H9 (cell line): ENCODE measurements at regions not wholly inside any gene's neighbourhood (a gene's known extent, or its start where the extent isn't known, plus 50 kb on each side); places are given as distances from the start of the nearest gene placed in this dataset.

ENCODE experiments used
- DNase-seq: peaks from one replicate; pipeline ENCODE4 v3.0.0-alpha.2; 2017
- H2AFZ ChIP-seq: one replicate; pipeline ENCODE4 v1.6.1; 2013; ENCODE audit warnings: mild to moderate bottlenecking, low read length, control low read depth, moderate library complexity
- H2AK5ac ChIP-seq: 2 replicates; pipeline ENCODE4 v1.6.1; 2013; ENCODE audit warnings: low read length, control low read depth, mixed read lengths; ENCODE audit not compliant: insufficient read length
- H2BK120ac ChIP-seq: one replicate; pipeline ENCODE4 v1.6.1; 2013; ENCODE audit warnings: low read depth, mild to moderate bottlenecking, low read length, control low read depth, inconsistent platforms; ENCODE audit not compliant: poor library complexity, severe bottlenecking
- H2BK12ac ChIP-seq: 2 replicates; pipeline ENCODE4 v1.6.1; 2013; ENCODE audit warnings: low read length, control low read depth, mixed read lengths, low read depth; ENCODE audit not compliant: insufficient read length
- H2BK15ac ChIP-seq: 2 replicates; pipeline ENCODE4 v1.6.1; 2013; ENCODE audit warnings: low read depth, low read length, control low read depth
- H2BK20ac ChIP-seq: one replicate; pipeline ENCODE4 v1.6.1; 2013; ENCODE audit warnings: low read depth, mild to moderate bottlenecking, low read length, control low read depth, inconsistent platforms; ENCODE audit not compliant: poor library complexity, severe bottlenecking
- H2BK5ac ChIP-seq: 2 replicates; pipeline ENCODE4 v1.6.1; 2013; ENCODE audit warnings: low read length, control low read depth, mixed read lengths; ENCODE audit not compliant: insufficient read length
- H3K14ac ChIP-seq: 2 replicates; pipeline ENCODE4 v1.6.1; 2013; ENCODE audit warnings: low read length, control low read depth; ENCODE audit not compliant: insufficient read depth
- H3K18ac ChIP-seq: 2 replicates; pipeline ENCODE4 v1.6.1; 2013; ENCODE audit warnings: low read depth, mild to moderate bottlenecking, mixed read lengths, low read length, control low read depth; ENCODE audit not compliant: insufficient read length
- H3K23ac ChIP-seq: 2 replicates; pipeline ENCODE4 v1.6.1; 2013; ENCODE audit warnings: low read length, control low read depth, mixed read lengths, low read depth; ENCODE audit not compliant: insufficient read length
- H3K23me2 ChIP-seq: 2 replicates; pipeline ENCODE4 v1.6.1; 2013; ENCODE audit warnings: low read depth, mild to moderate bottlenecking, mixed read lengths, low read length, control low read depth; ENCODE audit not compliant: insufficient read length, poor library complexity, severe bottlenecking
- H3K27ac ChIP-seq: 2 replicates; pipeline ENCODE4 v1.5.1; 2013; ENCODE audit warnings: low read length, control low read depth, mixed read lengths, low read depth; ENCODE audit not compliant: insufficient read length
- H3K27me3 ChIP-seq: 2 replicates; pipeline ENCODE4 v1.6.1; 2013; ENCODE audit warnings: low read length, control low read depth, inconsistent platforms; ENCODE audit not compliant: insufficient read depth
- H3K4ac ChIP-seq: 2 replicates; pipeline ENCODE4 v1.6.1; 2013; ENCODE audit warnings: low read depth, mild to moderate bottlenecking, control low read depth, inconsistent platforms, low read length, moderate library complexity
- H3K4me1 ChIP-seq: 2 replicates; pipeline ENCODE4 v1.6.1; 2013; ENCODE audit warnings: low read length, control low read depth, inconsistent platforms; ENCODE audit not compliant: insufficient read depth
- H3K4me2 ChIP-seq: 2 replicates; pipeline ENCODE4 v1.6.1; 2013; ENCODE audit warnings: low read length, control low read depth, mixed read lengths; ENCODE audit not compliant: insufficient read length, insufficient read depth
- H3K56ac ChIP-seq: 2 replicates; pipeline ENCODE4 v1.6.1; 2013; ENCODE audit warnings: low read depth, mild to moderate bottlenecking, mixed read lengths, low read length, control low read depth; ENCODE audit not compliant: insufficient read length
- H3K79me1 ChIP-seq: 2 replicates; pipeline ENCODE4 v1.6.1; 2013; ENCODE audit warnings: low read depth, mild to moderate bottlenecking, moderate library complexity, low read length, control low read depth, inconsistent platforms; ENCODE audit not compliant: insufficient read depth, poor library complexity, severe bottlenecking
- H3K79me2 ChIP-seq: 2 replicates; pipeline ENCODE4 v1.6.1; 2013; ENCODE audit warnings: low read length, control low read depth, inconsistent platforms; ENCODE audit not compliant: insufficient read depth
- H3K9ac ChIP-seq: 2 replicates; pipeline ENCODE4 v1.6.1; 2013; ENCODE audit warnings: low read length, control low read depth, mixed read lengths; ENCODE audit not compliant: insufficient read length; ENCODE audit errors: extremely low read depth
- H3K9me3 ChIP-seq: one replicate; pipeline ENCODE4 v1.6.1; 2013; ENCODE audit warnings: low read depth, low read length, inconsistent platforms; ENCODE audit not compliant: control insufficient read depth
- H3T11ph ChIP-seq: one replicate; pipeline ENCODE4 v1.6.1; 2013; ENCODE audit warnings: mild to moderate bottlenecking, low read length, control low read depth, inconsistent platforms
- H4K20me1 ChIP-seq: one replicate; pipeline ENCODE4 v1.6.1; 2013; ENCODE audit not compliant: control insufficient read depth, insufficient read length, insufficient read depth
- H4K5ac ChIP-seq: 2 replicates; pipeline ENCODE4 v1.6.1; 2013; ENCODE audit warnings: low read depth, mild to moderate bottlenecking, mixed read lengths, low read length, control low read depth; ENCODE audit not compliant: insufficient read length
- H4K8ac ChIP-seq: replicated peaks from 2 replicates; pipeline ENCODE4 v1.6.1; 2013; ENCODE audit warnings: low read length, control low read depth, mixed read lengths, low read depth; ENCODE audit not compliant: insufficient read length
- H4K91ac ChIP-seq: 2 replicates; pipeline ENCODE4 v1.6.1; 2013; ENCODE audit warnings: low read depth, mild to moderate bottlenecking, moderate library complexity, mixed read lengths, low read length, control low read depth; ENCODE audit not compliant: insufficient read length
- H3K27ac Mint-ChIP-seq, 3 experiments: 2 replicates in 2 of 3; 3 replicates in 1 of 3; pipeline ENCODE4 v1.8.0; 2020 to 2021; ENCODE audit warnings: mixed read lengths in 3 of 3, mild to moderate bottlenecking in 1 of 3, moderate library complexity in 1 of 3
- H3K27me3 Mint-ChIP-seq: 2 replicates; pipeline ENCODE4 v1.8.0; 2021; ENCODE audit warnings: low read depth, mild to moderate bottlenecking, moderate library complexity, mixed read lengths
- H3K36me3 Mint-ChIP-seq, 3 experiments: 2 replicates in 2 of 3; 3 replicates in 1 of 3; pipeline ENCODE4 v1.8.0; 2020 to 2021; ENCODE audit warnings: low read depth in 3 of 3, mixed read lengths in 3 of 3; ENCODE audit not compliant: insufficient read depth in 1 of 3
- H3K4me1 Mint-ChIP-seq, 2 experiments: 2 replicates each; pipeline ENCODE4 v1.8.0; 2020; ENCODE audit warnings: mixed read lengths in 2 of 2
- H3K4me3 Mint-ChIP-seq, 2 experiments: 2 replicates in 1 of 2; 3 replicates in 1 of 2; pipeline ENCODE4 v1.8.0; 2020 to 2021; ENCODE audit warnings: mild to moderate bottlenecking in 2 of 2, mixed read lengths in 2 of 2, moderate library complexity in 1 of 2
- H3K9me3 Mint-ChIP-seq, 2 experiments: 2 replicates in 1 of 2; 3 replicates in 1 of 2; pipeline ENCODE4 v1.8.0; 2020; ENCODE audit warnings: mild to moderate bottlenecking in 2 of 2, mixed read lengths in 2 of 2, moderate library complexity in 1 of 2
- CTCF ChIP-seq: fragments of 200-600 bp; sonication (generic); conservative IDR thresholded peaks from 3 replicates; pipeline ENCODE4 v1.8.0; 2021; ENCODE audit warnings: antibody characterized with exemption, mild to moderate bottlenecking
- WGBS: extraction: QIAGEN DNeasy Blood & Tissue Kit; methylation state at CpG from one replicate; pipeline ENCODE4 v1.1.7; 2013; ENCODE audit warnings: missing lambda C conversion rate, low lambda C conversion rate, mixed read lengths; ENCODE audit not compliant: insufficient read length; ENCODE audit errors: extremely low coverage; 5-methylcytosine and 5-hydroxymethylcytosine counted together

GRCh38 chr3:126277629-126278378 lies 79.4 kb downstream of the KLF15 start:
- no peaks in the 10 kb centered on the region for H3K23me2 ChIP-seq
- Mint-ChIP-seq H3K4me1 (peaks cover 6 to 8% of the 10 kb centered on the region in 2 experiments), H3K27me3 (peaks cover 12% of the 10 kb centered on the region), H3K36me3 (no peaks in the 10 kb centered on the region; a peak in 1 of 7 replicates), H3K27ac (no peak overlapping the region), H3K4me3 (no peak overlapping the region), H3K9me3 (0 out of 5 replicates have a peak, but pooled peaks cover 0 to 2% of the 10 kb centered on the region in 2 experiments)
- TF ChIP-seq CTCF = no peak
- H2AK5ac ChIP-seq = no peak overlapping the region
- H2BK15ac ChIP-seq = no peak overlapping the region
- no CpG with 5 or more reads among the region's 8 CpGs for WGBS
- H3K18ac ChIP-seq = no peak overlapping the region
- no peak overlapping the region for H2BK5ac ChIP-seq
- no peak overlapping the region for H4K5ac ChIP-seq
- H3K27me3 ChIP-seq = peaks cover 2% of the 10 kb centered on the region; the same call in 1 of the 2 replicates
- no peak overlapping the region for H3K23ac ChIP-seq
- H3K14ac ChIP-seq = no peak overlapping the region; the same call in 1 of the 2 replicates
- no peak overlapping the region for H4K8ac ChIP-seq
- no peak overlapping the region for H2BK12ac ChIP-seq
- no peak overlapping the region for H3K9ac ChIP-seq
- no peak overlapping the region for H3K4me2 ChIP-seq
- no peak for DNase-seq
- H3K79me1 ChIP-seq = no peaks in the 10 kb centered on the region
- H3K4me1 ChIP-seq = no peaks in the 10 kb centered on the region
- no peak overlapping the region for H3T11ph ChIP-seq
- H3K27ac ChIP-seq = no peak overlapping the region
- H3K4ac ChIP-seq = no peak overlapping the region
- no peak overlapping the region for H4K91ac ChIP-seq
- H2BK20ac ChIP-seq = no peak overlapping the region
- H4K20me1 ChIP-seq = no peaks in the 10 kb centered on the region
- no peak overlapping the region for H3K56ac ChIP-seq
- H2AFZ ChIP-seq = no peak overlapping the region
- no peaks in the 10 kb centered on the region for H3K79me2 ChIP-seq
- H2BK120ac ChIP-seq = no peak overlapping the region
- no peaks in the 10 kb centered on the region for H3K9me3 ChIP-seq
